Stimulated activated CD4-positive, alpha-beta T cell treated with anti-CD3 and anti-CD28 coated beads, Interleukin-4, amount 100 ng/mL, for 24 hours (primary cell): ENCODE measurements at regions not wholly inside any gene's neighbourhood (a gene's known extent, or its start where the extent isn't known, plus 50 kb on each side); places are given as distances from the start of the nearest gene placed in this dataset.

Experiments
- DNase-seq: peaks from one replicate; pipeline ENCODE4 v3.0.0-alpha.2; 2020

- DNase-seq, result no peak
These were observed 261.4 kb upstream of the NRIP1 start for GRCh38 chr21:15326032-15326867.

GRCh38 chr21:15327637-15328265 lies 263.0 kb upstream of the NRIP1 start:
- no peak for DNase-seq

- DNase-seq, result no peak
These were observed 264.4 kb upstream of the NRIP1 start for GRCh38 chr21:15329191-15329590.

GRCh38 chr21:15330872-15331271 lies 266.1 kb upstream of the NRIP1 start:
- no peak for DNase-seq

GRCh38 chr21:15332572-15332971 lies 267.8 kb upstream of the NRIP1 start:
- no peak for DNase-seq

- no peak for DNase-seq
These were observed 268.4 kb upstream of the NRIP1 start for GRCh38 chr21:15333136-15333710.

GRCh38 chr21:15333951-15334350 lies 269.2 kb upstream of the NRIP1 start:
- DNase-seq, result no peak

GRCh38 chr21:15343066-15343465 lies 278.3 kb upstream of the NRIP1 start:
- DNase-seq, result no peak

GRCh38 chr21:15352009-15352408 lies 287.2 kb upstream of the NRIP1 start:
- no peak for DNase-seq

GRCh38 chr21:15353546-15353945 lies 288.7 kb upstream of the NRIP1 start:
- DNase-seq, result no peak

- no peak for DNase-seq
These were observed 289.7 kb upstream of the NRIP1 start for GRCh38 chr21:15354516-15354915.

GRCh38 chr21:15355066-15355465 lies 290.3 kb upstream of the NRIP1 start:
- no peak for DNase-seq

GRCh38 chr21:15359251-15359650 lies 294.5 kb upstream of the NRIP1 start:
- DNase-seq, result no peak

- DNase-seq, result no peak
These were observed 297.7 kb upstream of the NRIP1 start for GRCh38 chr21:15362458-15362857.

GRCh38 chr21:15363921-15364320 lies 299.1 kb upstream of the NRIP1 start:
- DNase-seq, result no peak

- no peak for DNase-seq
These were observed 301.1 kb upstream of the NRIP1 start for GRCh38 chr21:15365751-15366392.

- DNase-seq, result no peak
These were observed 301.8 kb upstream of the NRIP1 start for GRCh38 chr21:15366555-15366954.

- DNase-seq, result no peak
These were observed 302.3 kb upstream of the NRIP1 start for GRCh38 chr21:15367061-15367626.

GRCh38 chr21:15370462-15370975 lies 305.7 kb upstream of the NRIP1 start:
- no peak for DNase-seq

- no peak for DNase-seq
These were observed 309.1 kb upstream of the NRIP1 start for GRCh38 chr21:15373941-15374340.

GRCh38 chr21:15379776-15380175 lies 315.0 kb upstream of the NRIP1 start:
- no peak for DNase-seq

- DNase-seq, result no peak
These were observed 318.8 kb upstream of the NRIP1 start for GRCh38 chr21:15383588-15383987.

GRCh38 chr21:15390049-15390448 lies 325.2 kb upstream of the NRIP1 start:
- DNase-seq, result no peak
